HG03378 (cell line): ENCODE measurements at regions not wholly inside any gene's neighbourhood (a gene's known extent, or its start where the extent isn't known, plus 50 kb on each side); places are given as distances from the start of the nearest gene placed in this dataset.

ENCODE experiments used
- ATAC-seq: cut with Tn5 transposase; IDR thresholded peaks from one replicate; pipeline ENCODE4 v1.9.1; 2021; ENCODE audit warnings: mild to moderate bottlenecking, moderate library complexity; ENCODE audit not compliant: unreplicated experiment

DNA sequence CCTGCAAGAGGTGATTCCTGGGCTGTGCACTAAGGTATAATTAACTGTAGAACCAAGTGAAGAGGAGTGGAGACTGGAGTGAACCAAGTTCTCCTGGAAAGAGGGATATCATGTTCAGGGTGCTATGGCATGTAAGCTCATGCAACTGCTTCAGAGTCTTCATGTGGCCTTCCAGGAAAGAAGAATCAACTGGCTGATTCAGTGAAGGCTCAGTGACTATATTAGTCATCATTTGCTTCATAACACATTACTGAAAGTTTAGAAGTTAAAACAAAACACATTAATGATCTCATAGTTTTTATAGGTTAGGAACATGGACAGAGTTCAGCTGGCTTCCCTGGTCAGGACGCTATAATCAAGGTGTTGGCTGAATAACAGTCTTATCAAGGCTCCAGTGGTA, 1200.8 kb upstream of the GYPC start:
- ATAC-seq, result no peak

DNA sequence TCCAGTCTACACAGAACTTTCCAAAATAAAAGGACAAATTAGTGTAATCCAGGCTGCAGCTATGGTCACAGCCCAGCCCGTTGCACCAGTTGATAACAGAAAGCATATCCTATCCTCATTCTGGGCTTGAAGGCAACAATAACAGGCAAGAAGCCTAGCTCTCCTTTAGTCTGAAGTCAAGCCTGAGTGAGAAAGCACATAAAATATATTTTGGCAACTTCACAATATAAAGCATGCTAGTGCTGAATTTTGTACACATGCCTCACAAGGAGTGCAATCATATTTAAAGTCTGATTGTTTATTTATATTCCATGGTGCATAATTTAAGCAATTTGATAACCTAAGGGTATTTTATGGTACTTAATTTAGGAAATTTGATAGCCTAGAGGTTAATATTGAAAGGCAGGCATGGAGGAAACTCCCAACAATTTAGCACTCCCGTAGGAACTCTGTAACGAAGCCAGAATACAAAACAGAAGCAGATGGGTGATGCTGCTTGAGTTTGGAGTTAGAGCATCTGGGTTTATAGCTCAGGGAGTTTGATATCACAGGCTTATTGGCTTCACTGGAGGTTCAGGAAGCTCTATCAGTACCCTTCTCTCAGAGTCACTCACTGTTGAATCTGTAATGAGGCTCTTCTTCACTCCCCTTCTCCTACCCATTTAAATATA, 1199.1 kb upstream of the GYPC start:
- ATAC-seq, result no peak

DNA sequence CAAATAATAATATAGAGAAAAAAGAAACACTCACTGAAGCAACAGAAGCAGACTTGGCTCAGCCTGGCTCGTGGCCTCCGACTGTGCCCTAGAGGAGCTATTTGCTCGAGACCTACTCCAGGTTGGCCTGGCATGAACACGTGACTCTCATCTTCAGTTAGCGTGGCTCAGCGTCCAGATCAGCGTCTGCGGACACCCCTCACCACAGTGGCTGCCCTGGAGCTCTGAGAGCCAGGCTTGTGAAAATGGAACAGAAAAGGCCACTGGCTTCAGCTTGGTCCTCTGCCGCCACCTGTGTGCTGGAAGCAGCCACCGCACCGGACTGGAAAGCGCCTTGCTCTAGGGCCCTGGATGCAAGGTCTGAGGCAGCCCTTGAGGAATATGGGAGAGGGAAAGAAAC, 1184.0 kb upstream of the GYPC start:
- ATAC-seq, result no peak

DNA sequence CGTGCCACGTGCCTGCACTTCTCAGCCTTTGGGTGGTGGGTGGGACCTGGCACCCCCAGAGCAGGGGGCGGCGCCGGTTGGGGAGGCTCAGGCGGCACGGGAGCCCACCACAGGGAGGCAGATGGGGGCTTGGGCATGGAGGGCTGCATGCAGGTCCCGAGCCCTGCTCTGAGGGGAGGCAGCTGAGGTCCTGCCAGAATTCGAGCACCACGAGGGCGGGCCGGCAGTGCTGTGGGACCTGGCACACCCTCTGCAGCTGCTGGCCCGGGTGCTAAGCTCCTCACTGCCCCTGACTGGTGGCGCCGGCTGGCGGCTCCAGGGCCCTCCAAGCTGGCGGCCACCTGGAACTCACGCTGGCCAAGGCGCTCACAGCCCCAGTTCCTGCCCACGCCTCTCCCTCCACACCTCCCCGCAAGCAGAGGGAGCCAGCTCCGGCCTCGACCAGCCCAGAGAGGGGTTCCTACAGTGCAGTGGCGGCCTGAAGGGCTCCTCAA, 1176.8 kb upstream of the GYPC start:
- ATAC-seq, result no peak

DNA sequence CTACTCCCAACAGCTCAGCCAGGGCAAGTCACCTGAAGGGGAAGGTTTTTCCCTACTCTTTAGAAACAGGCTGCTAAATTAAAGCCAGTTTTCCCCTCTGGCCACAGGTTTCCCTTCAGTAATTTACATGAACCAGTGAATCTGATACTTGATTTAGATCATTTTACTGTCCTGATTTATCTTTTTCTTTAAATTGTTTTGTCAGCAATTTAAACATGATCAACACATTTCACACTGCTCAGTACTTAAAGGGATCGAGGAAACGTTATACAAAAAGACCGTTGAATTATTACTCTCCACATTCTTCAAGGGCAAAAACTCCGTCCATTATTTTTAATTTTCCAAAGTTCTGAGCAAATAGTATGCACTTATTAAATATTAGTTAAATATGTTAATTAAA, 1165.7 kb upstream of the GYPC start:
- ATAC-seq, result no peak

DNA sequence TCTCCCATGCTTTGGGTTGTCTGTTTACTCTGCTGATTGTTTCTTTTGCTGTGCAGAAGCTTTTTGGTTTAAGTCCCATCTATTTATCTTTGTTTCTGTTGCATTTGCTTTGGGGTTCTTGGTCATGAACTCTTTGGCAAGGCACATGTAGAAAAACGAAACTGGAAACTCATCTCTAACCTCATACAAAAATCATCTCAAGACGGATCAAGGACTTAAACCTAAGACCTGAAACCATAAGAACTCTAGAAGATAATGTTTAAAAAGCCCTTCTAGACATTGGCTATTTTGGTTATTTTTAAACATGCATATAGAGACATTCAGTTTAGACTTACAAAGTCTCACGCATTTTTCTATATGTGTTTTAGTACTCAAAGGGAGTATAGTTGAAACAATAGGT, 1164.3 kb upstream of the GYPC start:
- ATAC-seq, result no peak

DNA sequence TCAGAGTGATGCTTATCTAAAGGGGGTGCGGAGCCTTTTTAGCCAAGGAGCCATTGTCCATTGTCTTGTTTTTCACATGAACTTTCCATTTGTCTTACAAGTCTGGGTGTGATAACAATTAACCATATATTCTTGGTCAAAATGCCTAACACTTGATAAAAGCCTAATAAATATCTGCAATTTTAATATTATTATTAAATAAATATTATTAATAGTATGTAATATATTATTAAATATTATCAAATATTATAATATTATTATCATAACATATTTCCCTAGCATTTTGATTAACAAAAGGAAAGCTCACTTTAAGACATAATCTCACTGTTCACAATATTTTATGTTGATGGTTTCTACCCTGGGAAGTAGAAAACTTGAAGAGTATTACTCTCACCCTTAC, 1143.6 kb upstream of the GYPC start:
- no peak for ATAC-seq

DNA sequence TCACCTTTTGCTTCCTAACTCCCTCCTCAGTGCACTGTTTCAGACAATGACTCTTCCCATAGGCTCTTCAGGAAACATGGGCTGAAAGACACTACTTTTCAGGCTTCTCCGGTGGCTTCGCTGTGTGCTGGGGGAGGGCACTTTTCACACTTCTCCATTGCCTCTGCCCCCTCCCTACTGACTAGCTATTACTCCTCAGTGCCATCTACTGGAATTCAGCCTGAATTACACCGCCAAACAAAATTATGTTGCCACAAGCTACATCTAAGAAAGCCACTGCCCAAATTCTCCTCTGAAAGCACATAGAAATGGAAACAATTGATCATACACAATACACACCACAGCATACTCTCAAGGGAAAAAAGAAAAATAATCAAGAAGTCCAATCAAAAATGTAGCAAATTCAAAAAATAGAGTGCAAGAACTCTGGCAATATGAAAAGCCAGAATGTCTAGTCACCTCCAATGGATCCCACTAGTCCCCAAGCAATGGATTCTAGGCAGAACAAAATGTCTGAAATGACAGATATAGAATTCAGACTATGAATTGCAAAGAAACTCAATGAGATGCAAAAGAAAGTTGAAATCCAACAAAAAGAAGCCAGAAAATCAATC, 1139.4 kb upstream of the GYPC start:
- ATAC-seq, result no peak

DNA sequence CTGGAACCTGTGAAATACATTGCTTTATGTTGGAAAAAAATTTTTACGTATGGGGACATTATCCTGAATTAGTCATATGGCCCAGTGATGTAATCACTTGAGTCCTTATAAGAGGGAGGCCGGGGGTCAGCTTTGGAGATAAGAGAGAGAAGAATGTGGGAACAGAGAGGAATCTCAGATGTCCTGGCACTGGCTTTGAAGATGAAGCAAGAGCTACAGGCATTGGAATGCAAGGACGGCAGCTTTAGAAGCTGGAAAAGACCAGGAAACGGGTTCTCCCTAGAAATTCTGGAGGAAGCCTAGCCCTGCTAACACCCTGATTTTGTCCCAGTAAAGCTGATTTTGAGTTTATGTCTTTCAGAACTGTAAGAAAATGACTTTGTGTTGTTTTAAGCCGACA, 1129.9 kb upstream of the GYPC start:
- ATAC-seq, result no peak

DNA sequence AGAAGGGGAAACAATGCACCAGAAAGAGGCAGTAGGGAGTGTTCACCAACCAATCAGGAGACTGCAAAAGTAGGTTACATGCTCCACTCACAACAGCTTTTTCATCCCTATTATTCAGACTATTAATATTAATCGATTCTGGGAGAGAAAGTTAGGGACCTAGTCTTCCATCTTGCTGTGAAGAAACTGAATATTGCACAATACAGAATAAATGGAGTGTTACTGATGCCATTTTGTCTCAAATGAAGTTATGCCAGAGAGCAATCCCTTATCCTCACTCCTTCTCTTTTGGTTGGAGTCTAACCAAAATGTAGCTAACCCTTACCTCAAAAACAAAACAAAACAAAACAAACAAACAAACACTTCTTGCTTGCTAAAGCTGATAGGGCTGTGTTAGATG, 1120.9 kb upstream of the GYPC start:
- ATAC-seq, result no peak

DNA sequence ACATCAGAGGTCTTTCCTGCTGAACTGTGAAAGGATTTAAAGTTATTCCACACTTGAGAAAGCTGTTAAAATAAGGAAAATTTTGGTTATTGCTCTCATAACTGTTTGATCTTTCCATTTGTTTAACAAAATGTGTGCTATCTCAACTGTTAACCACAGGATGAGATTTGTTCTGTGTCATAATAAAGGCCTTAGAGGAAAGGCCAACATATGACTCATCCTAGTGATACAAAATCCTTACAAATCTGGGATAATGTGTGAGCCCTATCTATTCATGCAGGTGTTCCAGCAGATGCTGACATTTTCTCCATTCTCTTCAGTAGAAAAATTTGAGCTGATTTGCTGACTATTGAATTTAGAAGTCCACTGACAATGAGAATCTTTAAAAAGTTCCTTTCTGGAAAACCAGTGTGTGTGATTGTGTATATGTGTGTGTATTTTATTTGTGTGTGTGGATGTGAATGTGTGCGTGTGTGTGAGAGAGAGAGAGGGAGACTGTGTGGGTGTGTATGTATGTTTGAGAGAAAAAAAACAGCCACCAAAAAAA, 1111.9 kb upstream of the GYPC start:
- ATAC-seq, result no peak

DNA sequence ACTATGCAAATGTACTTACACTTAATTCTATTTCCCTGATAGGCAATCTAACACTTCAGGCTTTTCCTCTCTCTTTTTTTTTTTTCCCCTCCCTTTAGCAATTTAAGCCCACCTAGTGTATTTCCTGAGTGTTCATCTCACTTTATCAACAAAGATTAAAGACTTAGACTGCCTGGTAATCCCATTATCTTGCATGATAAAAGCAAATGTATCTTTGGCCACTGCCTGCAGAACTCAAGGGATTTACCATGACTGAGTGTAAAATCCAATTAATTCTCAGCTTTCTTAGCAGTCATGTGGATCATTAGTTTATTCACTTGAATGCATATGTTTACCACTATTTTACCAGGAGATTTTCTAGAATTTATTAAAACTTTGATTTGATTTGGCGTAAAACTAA, 1102.2 kb upstream of the GYPC start:
- ATAC-seq, result no peak

DNA sequence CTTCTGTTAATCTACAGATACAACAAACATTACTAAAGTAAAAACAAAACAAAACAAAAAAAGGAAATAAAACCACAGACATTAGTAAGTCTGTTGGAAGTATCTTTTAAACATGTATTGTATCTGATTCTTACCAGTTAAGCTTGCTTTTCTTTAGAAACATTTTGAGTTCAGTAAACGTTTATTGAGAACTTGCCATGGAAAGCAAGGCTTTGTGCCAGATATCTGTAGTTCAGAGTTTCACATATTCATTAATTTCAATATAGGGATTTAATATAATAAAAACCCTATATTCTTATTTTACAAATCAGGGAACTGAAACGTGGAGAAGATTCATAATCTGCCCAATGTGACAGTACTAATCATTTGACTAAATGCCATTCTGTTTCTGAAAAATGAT, 1101.0 kb upstream of the GYPC start:
- ATAC-seq, result no peak

DNA sequence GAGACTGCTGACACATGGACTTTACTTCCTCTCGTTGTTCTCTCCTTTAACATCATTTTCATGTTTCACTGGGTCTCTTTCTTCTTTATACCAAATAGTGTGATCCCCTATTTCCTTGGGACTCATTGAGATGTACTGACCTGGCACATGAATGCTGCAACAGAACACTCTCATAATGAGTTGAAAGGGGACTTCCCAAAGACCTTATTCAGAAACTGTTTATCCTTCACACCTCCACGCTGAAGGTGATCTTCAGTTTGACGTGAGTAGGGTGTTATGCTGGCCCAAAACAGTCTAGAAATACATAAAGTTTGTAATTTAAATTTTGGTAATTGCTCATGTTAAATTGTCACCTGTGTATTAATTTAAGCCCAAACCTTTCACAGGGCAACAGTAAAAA, 1096.8 kb upstream of the GYPC start:
- ATAC-seq, result no peak

DNA sequence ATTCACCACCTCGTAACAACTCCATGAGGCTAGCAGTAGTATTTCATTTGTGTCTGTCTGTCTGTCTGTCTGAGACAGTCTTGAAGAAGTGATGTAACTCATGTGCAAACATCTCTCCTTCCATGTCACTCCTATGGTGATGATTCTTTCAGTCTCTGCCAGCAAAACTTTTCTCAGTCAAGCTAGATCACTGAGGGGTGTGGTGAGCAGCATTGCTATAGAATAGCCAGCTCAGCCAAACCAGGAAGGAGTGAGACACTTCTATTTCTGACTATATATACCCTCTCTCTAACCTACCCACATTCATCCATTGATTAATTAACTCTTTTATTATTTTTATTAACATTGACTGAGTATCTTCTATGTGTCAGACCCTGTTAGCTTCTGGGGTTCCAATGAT, 1095.1 kb upstream of the GYPC start:
- no peak for ATAC-seq

DNA sequence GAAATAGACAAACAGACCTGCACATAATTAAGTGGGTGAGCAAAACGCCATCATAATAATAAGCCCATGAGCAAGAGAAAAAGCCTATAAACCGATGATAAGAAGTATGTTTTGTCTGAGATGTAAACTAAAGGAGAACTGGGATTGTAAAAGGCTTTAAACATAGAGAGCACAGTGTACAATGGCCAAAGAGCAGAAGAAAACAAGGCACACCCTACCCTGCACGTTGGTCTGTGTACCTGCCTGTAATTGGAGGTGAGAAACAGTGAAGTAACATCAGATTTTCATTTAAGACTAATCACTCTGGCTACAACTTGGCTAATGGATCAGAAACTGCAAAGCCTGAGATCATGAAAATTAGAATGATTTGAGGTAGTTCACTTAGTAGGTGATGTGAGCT, 1094.7 kb upstream of the GYPC start:
- no peak for ATAC-seq

DNA sequence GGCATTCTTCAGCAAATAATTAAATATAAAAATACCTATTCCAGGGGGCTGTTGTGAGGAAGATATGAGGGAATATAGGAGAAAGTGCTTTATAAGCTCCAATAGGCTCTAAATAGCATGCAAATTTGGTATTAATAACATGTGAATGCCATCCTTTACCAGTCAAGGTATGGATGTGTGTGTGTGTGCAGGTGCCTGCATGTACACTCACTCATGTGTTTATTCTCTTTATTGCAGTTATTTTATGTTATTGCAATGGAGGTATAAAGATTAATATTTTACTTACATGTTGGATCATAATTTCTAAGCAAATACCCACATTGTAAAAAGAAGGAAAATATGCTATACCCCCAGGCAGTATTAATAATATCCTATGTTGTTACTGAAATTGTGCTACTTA, 1093.0 kb upstream of the GYPC start:
- no peak for ATAC-seq

DNA sequence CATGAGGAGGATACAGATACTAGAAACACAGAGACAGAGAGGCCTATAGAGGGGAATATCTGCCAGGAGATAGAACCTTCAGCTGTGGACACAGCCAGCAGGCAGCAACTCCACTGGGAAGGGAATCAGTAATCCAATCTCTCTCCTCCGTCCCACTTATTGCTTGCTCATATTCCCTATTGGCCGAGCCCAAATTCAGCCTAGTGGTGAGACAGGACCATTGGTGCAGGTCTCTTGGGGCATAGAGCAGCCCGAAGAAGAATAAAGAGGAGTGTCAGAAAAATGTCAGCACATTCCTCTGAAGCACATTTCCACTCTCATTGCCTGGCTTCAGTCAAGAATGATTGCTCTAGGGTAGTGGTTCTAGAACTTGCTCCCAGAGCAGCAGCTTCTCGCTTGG, 1091.5 kb upstream of the GYPC start:
- no peak for ATAC-seq

DNA sequence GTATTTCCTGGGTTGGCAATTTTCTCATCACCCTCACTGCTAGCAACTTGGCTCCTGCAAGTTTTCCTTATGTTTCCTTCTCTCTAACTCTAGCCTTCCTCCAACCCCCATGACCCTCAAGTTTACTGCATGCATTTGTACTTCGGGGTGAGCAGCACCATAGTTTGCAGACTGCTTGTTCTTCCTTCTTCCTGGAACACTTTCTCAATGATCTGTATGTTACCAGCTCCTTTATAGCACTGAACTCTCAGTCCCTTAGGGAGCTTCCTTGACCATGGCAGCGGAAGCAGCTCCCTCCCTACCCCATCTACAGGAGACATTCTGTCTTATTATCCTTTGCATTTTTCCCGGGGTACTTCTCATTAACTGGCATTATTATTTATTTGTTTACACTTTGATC, 1089.5 kb upstream of the GYPC start:
- ATAC-seq, result no peak

DNA sequence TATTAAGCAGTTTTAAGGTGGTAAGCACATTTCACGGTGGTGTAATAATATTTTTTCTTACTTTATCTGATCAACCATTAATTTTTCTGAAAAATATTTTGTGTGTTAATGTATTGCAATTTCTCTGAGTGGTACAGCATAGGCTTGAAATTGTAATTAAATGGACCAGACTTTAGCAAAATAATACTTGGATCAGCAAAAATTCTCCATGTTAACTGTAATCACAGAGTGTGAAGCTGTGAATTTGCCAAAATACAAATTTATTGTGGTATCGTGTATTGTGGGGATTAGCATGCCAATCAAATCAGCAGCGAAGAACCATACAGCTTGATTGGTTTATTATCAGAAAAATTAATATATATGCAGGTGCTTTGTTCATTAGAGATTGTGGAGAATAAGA, 1088.9 kb upstream of the GYPC start:
- ATAC-seq, result no peak

DNA sequence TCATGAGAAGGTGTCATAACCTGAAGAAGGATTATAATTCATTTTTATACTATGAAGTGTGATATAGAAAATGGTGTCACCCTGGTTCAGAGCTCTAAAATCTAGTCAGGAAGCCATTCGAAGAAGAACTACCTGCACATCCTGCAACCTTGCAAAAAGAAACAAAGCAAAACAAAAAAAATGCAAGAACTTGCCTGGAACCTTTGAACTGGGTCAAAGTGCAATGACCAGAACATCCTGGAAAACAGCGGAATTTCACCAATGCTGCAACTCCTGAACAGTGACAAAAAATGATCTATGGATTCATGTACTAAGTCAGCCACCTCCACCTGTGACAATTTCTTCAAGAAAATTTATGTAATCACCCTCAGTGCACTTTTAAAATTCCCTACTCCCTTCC, 1083.3 kb upstream of the GYPC start:
- ATAC-seq, result no peak

DNA sequence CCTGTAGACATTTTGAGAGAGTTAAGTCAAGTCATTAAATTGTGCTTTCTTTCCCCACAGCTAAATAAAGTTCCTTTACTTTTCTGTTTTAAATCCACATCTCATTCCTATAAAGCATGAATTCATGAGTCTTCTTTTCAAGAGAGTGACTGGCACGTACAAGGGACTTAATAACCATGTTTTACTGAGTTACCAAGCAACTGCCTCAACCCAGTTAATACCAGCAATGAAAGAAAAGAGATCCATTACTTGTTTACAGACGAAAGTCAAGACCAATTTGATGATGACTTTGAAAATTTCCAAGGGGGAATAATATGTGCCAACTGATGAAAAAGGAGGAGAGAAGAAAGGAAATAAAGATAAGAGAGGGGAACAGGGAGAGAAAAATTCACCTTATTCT, 1082.5 kb upstream of the GYPC start:
- ATAC-seq, result no peak

DNA sequence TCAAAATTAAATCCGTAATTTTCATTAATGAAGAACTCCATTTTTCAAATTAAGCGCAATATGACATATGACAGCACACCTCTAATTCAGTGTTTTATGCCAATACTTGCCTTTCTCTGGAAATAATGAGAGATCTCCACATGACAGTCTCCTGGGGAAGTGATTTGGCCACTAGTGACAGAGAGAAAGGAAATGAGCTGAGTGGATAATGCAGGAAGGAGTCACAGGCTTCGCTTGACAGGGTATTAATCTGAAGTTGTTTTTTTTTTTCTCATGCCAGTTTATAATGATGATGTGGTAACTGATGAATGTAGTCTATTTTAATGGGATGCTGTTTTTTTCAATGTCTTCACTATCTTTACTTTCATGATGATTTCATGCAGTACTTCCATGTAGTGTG, 1079.4 kb upstream of the GYPC start:
- ATAC-seq, result no peak
